ENCODE measurements at regions not wholly inside any gene's neighbourhood (a gene's known extent, or its start where the extent isn't known, plus 50 kb on each side); places are given as distances from the start of the nearest gene placed in this dataset.

DNA sequence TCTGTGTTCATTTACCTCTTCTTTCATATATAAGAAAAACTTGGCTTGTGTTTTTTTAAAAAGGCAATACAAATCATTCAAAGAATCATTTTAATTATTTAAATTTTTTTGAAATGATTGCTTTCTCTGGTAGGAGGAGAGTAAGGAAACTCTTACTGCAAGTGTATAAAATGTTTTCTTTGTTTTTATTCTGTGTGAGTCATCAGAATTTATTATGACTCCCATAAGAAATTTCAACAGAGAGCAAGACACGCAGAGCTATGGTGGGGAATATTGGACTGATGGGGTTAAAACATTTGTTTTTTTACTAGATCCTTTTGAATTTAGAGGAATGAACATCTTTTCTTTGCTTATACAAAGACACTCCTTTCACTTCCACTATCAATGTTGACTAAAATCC lies 119.1 kb upstream of the ATXN7L3B start:
- no peaks in the 10 kb centered on the region for H3K79me1 ChIP-seq (ENCODE audit: insufficient read depth, low read depth, low read length, poor library complexity, severe bottlenecking)
- Mint-ChIP-seq H3K36me3 (ENCODE audit: insufficient read depth in 1 of 3, low read depth in 3 of 3) (no peaks in the 10 kb centered on the region), H3K4me3 (no peak overlapping the region), H3K9me3 (no peaks in the 10 kb centered on the region), H3K4me1 (no peaks in the 10 kb centered on the region), H3K27ac (no peak overlapping the region), H3K27me3 (ENCODE audit: low read depth) (no peaks in the 10 kb centered on the region)
- no peak overlapping the region for H4K91ac ChIP-seq (ENCODE audit: insufficient read length, low read depth, low read length)
- TF ChIP-seq, protein P1, sequence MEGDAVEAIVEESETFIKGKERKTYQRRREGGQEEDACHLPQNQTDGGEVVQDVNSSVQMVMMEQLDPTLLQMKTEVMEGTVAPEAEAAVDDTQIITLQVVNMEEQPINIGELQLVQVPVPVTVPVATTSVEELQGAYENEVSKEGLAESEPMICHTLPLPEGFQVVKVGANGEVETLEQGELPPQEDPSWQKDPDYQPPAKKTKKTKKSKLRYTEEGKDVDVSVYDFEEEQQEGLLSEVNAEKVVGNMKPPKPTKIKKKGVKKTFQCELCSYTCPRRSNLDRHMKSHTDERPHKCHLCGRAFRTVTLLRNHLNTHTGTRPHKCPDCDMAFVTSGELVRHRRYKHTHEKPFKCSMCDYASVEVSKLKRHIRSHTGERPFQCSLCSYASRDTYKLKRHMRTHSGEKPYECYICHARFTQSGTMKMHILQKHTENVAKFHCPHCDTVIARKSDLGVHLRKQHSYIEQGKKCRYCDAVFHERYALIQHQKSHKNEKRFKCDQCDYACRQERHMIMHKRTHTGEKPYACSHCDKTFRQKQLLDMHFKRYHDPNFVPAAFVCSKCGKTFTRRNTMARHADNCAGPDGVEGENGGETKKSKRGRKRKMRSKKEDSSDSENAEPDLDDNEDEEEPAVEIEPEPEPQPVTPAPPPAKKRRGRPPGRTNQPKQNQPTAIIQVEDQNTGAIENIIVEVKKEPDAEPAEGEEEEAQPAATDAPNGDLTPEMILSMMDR (conservative IDR thresholded peaks at IDR 0.05): no peak
- no peak overlapping the region for H3K9ac ChIP-seq (ENCODE audit: extremely low read depth, insufficient read length, low read length)
- H2AFZ ChIP-seq (ENCODE audit: low read length): no peak overlapping the region
- H3K14ac ChIP-seq (ENCODE audit: insufficient read depth, low read length): no peak overlapping the region
- H3K9me3 ChIP-seq (ENCODE audit: control insufficient read depth, low read depth, low read length): no peaks in the 10 kb centered on the region
- H3K18ac ChIP-seq (ENCODE audit: insufficient read length, low read depth, low read length): no peak overlapping the region
- H2AK5ac ChIP-seq (ENCODE audit: insufficient read length, low read length): no peak overlapping the region
- H3K79me2 ChIP-seq (ENCODE audit: insufficient read depth, low read length): no peaks in the 10 kb centered on the region
- H3T11ph ChIP-seq (ENCODE audit: low read length): no peak overlapping the region
- H3K56ac ChIP-seq (ENCODE audit: insufficient read length, low read depth, low read length): no peak overlapping the region
- no peak overlapping the region for H3K27ac ChIP-seq (ENCODE audit: insufficient read length, low read depth, low read length)
- DNase-seq: no peak
- no peaks in the 10 kb centered on the region for H3K4me1 ChIP-seq (ENCODE audit: insufficient read depth, low read length)
- no peak overlapping the region for H2BK12ac ChIP-seq (ENCODE audit: insufficient read length, low read depth, low read length)
- no peak overlapping the region for H3K23ac ChIP-seq (ENCODE audit: insufficient read length, low read depth, low read length)
- no peak overlapping the region for H2BK120ac ChIP-seq (ENCODE audit: low read depth, low read length, poor library complexity, severe bottlenecking)
- no peak overlapping the region for H4K5ac ChIP-seq (ENCODE audit: insufficient read length, low read depth, low read length)
- H4K8ac ChIP-seq (replicated peaks; ENCODE audit: insufficient read length, low read depth, low read length): no peak overlapping the region
- H3K27me3 ChIP-seq (ENCODE audit: insufficient read depth, low read length): no peaks in the 10 kb centered on the region
- H3K23me2 ChIP-seq (ENCODE audit: insufficient read length, low read depth, low read length, poor library complexity, severe bottlenecking): no peaks in the 10 kb centered on the region
- H3K4me2 ChIP-seq (ENCODE audit: insufficient read depth, insufficient read length, low read length): no peak overlapping the region
- no CpG with 5 or more reads among the region's 1 CpG for WGBS (ENCODE audit: extremely low coverage, insufficient read length, low lambda C conversion rate)
- no peaks in the 10 kb centered on the region for H4K20me1 ChIP-seq (ENCODE audit: control insufficient read depth, insufficient read depth, insufficient read length)
- H2BK15ac ChIP-seq (ENCODE audit: low read depth, low read length): no peak overlapping the region
- H2BK20ac ChIP-seq (ENCODE audit: low read depth, low read length, poor library complexity, severe bottlenecking): no peak overlapping the region
- no peak overlapping the region for H3K4ac ChIP-seq (ENCODE audit: low read depth, low read length)
- H2BK5ac ChIP-seq (ENCODE audit: insufficient read length, low read length): no peak overlapping the region

Measured in H9 (cell line).